GM12874 (cell line): ENCODE measurements at regions not wholly inside any gene's neighbourhood (a gene's known extent, or its start where the extent isn't known, plus 50 kb on each side); places are given as distances from the start of the nearest gene placed in this dataset.

Source experiments
- TF ChIP-seq, protein P1 (sequence below): IDR thresholded peaks from 2 replicates; pipeline ENCODE4 v1.5.1; 2011; ENCODE audit warnings: low read depth, mild to moderate bottlenecking, control low read depth, low read length, moderate library complexity; ENCODE audit not compliant: insufficient read depth

GRCh38 chr6:92893741-92894140 is 525.6 kb downstream of the EPHA7 start:
- TF ChIP-seq, protein P1, sequence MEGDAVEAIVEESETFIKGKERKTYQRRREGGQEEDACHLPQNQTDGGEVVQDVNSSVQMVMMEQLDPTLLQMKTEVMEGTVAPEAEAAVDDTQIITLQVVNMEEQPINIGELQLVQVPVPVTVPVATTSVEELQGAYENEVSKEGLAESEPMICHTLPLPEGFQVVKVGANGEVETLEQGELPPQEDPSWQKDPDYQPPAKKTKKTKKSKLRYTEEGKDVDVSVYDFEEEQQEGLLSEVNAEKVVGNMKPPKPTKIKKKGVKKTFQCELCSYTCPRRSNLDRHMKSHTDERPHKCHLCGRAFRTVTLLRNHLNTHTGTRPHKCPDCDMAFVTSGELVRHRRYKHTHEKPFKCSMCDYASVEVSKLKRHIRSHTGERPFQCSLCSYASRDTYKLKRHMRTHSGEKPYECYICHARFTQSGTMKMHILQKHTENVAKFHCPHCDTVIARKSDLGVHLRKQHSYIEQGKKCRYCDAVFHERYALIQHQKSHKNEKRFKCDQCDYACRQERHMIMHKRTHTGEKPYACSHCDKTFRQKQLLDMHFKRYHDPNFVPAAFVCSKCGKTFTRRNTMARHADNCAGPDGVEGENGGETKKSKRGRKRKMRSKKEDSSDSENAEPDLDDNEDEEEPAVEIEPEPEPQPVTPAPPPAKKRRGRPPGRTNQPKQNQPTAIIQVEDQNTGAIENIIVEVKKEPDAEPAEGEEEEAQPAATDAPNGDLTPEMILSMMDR = no peak

GRCh38 chr6:92892626-92893170 is 526.7 kb downstream of the EPHA7 start:
- TF ChIP-seq, protein P1 = no peak

DNA sequence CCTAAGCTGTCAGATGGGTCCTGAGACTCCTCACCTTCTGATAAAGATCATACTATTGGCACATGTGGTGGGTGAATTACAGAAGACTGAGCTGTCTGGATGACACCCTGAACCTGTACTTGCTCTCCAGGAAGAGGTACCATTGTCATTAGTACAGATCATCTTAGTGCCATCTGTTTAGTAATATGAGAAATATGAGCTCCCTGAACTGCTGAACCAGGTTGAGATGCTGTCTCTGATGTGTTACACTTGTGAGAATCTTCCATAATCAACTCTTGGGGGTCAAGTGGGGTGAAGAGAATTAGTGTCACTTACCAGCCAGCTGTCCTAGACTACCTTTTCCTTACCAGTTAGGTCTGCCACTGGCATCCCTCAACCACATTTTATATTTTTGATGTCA is 531.0 kb downstream of the EPHA7 start:
- TF ChIP-seq, protein P1 = no peak

- TF ChIP-seq, protein P1 = no peak
Measured at GRCh38 chr6:92887871-92888270, 531.5 kb downstream of the EPHA7 start.

- TF ChIP-seq, protein P1 = no peak
Measured at GRCh38 chr6:92879526-92879925, 539.8 kb downstream of the EPHA7 start.

- TF ChIP-seq, protein P1 = no peak
Measured at GRCh38 chr6:92864966-92865555, 554.3 kb downstream of the EPHA7 start.

DNA sequence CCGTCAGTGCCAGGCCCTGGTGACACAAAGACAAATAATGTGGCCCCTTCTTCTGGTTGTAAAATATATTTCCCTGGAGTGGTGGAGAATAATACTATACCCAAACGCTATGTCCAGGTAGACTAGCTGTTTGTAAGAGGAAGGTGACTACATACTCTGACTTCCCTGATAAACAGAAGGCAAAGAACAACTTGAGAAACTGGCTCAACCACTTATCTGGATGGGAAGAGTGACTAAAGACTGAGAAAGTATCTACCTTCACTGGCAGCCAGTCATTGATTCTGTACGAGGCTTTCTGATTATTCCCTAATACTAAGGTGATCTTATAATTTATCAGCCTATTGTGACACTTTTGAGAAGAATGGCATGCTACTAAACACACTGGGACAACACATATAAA is 569.7 kb downstream of the EPHA7 start:
- TF ChIP-seq, protein P1 = no peak
